ENCODE measurements at regions not wholly inside any gene's neighbourhood (a gene's known extent, or its start where the extent isn't known, plus 50 kb on each side); places are given as distances from the start of the nearest gene placed in this dataset.

DNA sequence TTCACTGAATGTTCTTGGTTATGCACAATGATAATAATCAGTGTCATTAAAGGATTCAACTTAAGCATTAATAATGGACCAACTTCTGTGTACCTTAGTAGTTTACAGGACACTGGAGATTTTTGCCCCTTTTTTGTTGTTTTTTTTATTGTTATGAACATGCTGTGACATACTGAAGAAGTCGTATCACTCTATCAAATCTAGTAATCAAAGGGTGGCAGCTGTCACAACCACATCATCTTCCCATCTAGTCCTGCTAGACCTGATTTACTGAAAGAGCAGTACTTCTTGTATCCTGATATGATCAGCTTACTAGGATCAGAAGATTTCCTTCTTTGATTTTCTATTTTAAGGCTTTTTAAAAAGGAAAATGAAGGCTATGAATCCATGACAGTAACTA lies 504.6 kb upstream of the CELF2 start:
- 87 to 89% methylated on average over 1 of the region's 1 CpG for WGBS, 2 donors
- intact Hi-C loops (cut with DNase I), result no loop called here

DNA sequence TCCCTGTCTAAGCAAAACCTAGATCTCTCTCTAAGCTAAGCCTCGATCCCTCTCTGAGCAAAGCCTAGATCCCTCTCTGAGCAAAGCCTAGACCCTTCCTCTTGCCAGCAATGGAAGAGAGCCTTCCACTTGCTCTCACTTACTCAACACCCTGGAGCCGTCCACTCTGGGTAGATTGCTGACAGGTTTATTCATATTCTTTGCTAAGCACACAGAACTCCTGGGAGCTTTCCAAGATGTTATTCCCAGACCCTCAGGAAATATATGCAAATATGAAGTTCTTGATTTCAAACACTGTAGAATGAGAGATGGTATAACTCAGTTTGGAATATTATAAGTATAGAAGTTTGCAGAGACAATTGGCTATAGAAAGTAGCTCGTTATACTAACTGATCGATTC lies 503.8 kb upstream of the CELF2 start:
- intact Hi-C loops (cut with DNase I), result no loop called here
- no peaks in the 10 kb centered on the region for H3K27me3 ChIP-seq
- H3K4me3 ChIP-seq (replicated peaks in 1 of 3), result no peak overlapping the region
- DNase-seq, result no peak
- no peaks in the 10 kb centered on the region for H3K4me1 ChIP-seq
- H3K36me3 ChIP-seq, result no peaks in the 10 kb centered on the region
- H3K27ac ChIP-seq, result no peak overlapping the region
- WGBS, 2 donors, result 84 to 91% methylated on average over 4 of the region's 4 CpGs
- no peak for TF ChIP-seq POLR2A (IDR thresholded peaks at IDR 0.05)
- TF ChIP-seq, protein P1, sequence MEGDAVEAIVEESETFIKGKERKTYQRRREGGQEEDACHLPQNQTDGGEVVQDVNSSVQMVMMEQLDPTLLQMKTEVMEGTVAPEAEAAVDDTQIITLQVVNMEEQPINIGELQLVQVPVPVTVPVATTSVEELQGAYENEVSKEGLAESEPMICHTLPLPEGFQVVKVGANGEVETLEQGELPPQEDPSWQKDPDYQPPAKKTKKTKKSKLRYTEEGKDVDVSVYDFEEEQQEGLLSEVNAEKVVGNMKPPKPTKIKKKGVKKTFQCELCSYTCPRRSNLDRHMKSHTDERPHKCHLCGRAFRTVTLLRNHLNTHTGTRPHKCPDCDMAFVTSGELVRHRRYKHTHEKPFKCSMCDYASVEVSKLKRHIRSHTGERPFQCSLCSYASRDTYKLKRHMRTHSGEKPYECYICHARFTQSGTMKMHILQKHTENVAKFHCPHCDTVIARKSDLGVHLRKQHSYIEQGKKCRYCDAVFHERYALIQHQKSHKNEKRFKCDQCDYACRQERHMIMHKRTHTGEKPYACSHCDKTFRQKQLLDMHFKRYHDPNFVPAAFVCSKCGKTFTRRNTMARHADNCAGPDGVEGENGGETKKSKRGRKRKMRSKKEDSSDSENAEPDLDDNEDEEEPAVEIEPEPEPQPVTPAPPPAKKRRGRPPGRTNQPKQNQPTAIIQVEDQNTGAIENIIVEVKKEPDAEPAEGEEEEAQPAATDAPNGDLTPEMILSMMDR (IDR thresholded peaks at IDR 0.05), result no peak
- H3K9me3 ChIP-seq, result no peaks in the 10 kb centered on the region

More for the DNA sequence above, 504.6 kb upstream of the CELF2 start:
- no peak overlapping the region for H3K27ac ChIP-seq
- H3K4me1 ChIP-seq, result no peaks in the 10 kb centered on the region
- H3K27me3 ChIP-seq, result no peaks in the 10 kb centered on the region
- no peaks in the 10 kb centered on the region for H3K9me3 ChIP-seq
- no peak for TF ChIP-seq POLR2A (IDR thresholded peaks at IDR 0.05)
- TF ChIP-seq, protein P1 (IDR thresholded peaks at IDR 0.05), result no peak
- H3K36me3 ChIP-seq, result no peaks in the 10 kb centered on the region
- H3K4me3 ChIP-seq (replicated peaks in 1 of 3), result no peak overlapping the region
- no peak for DNase-seq

DNA sequence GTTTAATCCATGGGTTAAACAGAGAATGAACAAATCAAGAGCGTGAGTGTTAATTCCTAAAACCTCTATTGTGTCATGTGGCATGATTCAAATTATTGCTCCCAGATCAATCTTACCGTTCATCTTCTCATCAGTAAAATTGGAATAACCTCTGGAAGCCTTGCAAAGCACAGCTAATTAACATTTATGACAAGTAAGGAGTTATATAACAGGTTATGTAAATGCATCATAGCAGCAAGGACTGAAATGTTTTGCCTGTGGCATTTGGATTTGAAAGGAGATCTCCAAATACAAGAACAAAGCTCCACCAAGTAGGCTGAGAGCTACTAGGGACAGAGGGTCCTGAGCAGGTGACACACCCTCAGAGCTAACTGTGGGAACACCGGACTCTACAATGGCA lies 502.9 kb upstream of the CELF2 start:
- no peak for TF ChIP-seq POLR2A (IDR thresholded peaks at IDR 0.05)
- TF ChIP-seq, protein P1 (IDR thresholded peaks at IDR 0.05), result no peak
- Histone ChIP-seq H3K36me3 (no peaks in the 10 kb centered on the region), H3K9me3 (no peaks in the 10 kb centered on the region), H3K4me1 (no peaks in the 10 kb centered on the region), H3K4me3 (replicated peaks in 1 of 3) (no peak overlapping the region), H3K27ac (no peak overlapping the region), H3K27me3 (no peaks in the 10 kb centered on the region)
- intact Hi-C loops (cut with DNase I), result no loop called here
- DNase-seq, result no peak
- WGBS, 2 donors, result 88 to 91% methylated on average over 3 of the region's 3 CpGs

DNA sequence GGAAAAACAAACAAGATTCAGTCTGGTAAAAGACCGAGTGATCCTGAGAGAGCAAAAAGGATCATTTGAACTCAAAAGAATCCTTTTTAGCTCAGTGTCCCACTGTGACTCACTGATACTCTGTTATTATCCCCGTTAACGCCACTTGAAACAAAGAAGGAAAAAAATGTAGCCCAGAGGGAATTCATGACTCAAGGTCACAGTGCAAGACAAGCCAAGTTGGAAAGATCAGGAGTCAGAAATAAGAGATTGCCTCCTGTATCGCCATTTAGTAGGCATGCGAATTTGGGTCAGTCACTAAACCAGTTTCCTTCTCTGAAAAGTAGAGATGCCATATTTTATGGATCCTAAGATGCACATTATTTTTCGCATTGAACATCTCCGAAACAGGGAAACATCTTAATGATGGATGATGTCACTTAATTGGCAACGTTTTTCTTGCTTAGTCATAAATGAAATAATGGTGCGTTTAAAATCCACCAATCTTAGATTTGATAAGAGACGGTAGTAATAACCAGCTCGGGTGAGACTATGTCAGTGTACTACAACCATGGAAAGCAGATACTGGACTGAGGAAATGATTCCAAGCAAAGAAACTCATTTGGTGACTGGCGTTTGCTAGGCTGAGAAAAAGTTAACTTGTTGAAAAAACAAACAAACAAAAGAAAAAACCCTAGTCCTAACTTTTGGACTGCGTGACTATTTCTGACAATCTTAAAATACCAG lies 502.0 kb upstream of the CELF2 start:
- WGBS, 2 donors, result 72 to 80% methylated on average over 13 of the region's 13 CpGs
- no peak for DNase-seq
- no peak overlapping the region for H3K4me3 ChIP-seq (replicated peaks in 1 of 3)
- no peak overlapping the region for H3K27ac ChIP-seq
- no peaks in the 10 kb centered on the region for H3K36me3 ChIP-seq
- H3K9me3 ChIP-seq, result no peaks in the 10 kb centered on the region
- TF ChIP-seq POLR2A (IDR thresholded peaks at IDR 0.05), result no peak
- TF ChIP-seq, protein P1 (IDR thresholded peaks at IDR 0.05), result no peak
- no peaks in the 10 kb centered on the region for H3K27me3 ChIP-seq
- intact Hi-C loops (cut with DNase I), result no loop called here
- H3K4me1 ChIP-seq, result no peaks in the 10 kb centered on the region

DNA sequence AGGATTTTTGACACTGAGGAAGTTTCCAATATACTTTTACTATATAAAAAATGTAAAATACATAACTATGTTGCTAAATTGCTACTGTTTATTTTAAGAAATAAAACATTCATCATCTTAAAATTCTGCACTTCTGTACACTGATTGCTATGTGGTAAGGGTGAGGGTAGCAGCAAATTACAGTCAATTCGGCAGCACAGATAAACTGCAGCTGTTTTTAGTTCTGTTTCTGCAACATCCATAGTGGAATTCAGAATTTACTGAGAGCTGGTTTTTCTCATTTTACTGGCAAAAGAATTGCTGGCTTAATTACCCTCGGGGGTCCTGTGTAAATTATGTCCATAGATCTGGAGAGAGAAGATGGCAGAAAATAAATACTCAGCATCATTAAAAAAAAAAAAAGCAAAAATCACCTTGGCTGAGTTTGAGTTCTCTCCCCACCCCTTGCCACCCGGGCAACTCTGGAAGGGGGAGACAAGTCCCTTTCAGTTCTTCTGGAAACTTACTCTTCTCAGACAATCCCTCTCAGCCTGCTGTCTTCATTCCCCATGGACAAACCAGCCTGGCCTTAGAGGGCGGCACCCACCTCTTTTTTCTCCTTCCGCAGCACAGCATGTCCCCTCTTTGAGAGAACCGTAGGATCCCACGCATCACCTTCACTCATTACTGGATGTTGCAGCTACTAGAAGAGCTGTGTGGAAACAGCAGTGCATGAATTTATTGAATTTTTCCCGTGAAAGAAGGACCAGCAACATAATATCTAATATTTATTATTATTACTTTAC lies 501.1 kb upstream of the CELF2 start:
- Histone ChIP-seq H3K27ac (no peak overlapping the region), H3K4me1 (no peaks in the 10 kb centered on the region), H3K4me3 (replicated peaks in 1 of 3) (no peak overlapping the region), H3K36me3 (no peaks in the 10 kb centered on the region), H3K9me3 (no peaks in the 10 kb centered on the region), H3K27me3 (no peaks in the 10 kb centered on the region)
- 66 to 69% methylated on average over 8 of the region's 8 CpGs for WGBS, 2 donors
- intact Hi-C loops (cut with DNase I), result no loop called here
- DNase-seq, result no peak
- TF ChIP-seq, protein P1 (IDR thresholded peaks at IDR 0.05), result no peak

Data from thyroid gland (tissue), 4 donors.